ENCODE measurements at regions not wholly inside any gene's neighbourhood (a gene's known extent, or its start where the extent isn't known, plus 50 kb on each side); places are given as distances from the start of the nearest gene placed in this dataset.
A peak's percentile ranks its signal among the peaks of the same experiment; 100 is the strongest.
"Not testable (repeated sequence)": the region's sequence is repeated elsewhere in the genome, so short reads cannot be mapped to it uniquely, and the experiment has no call there.

GRCh38 chr3:75552095-75552494 is 112.0 kb upstream of the FRG2C start:
- peak; percentile 46 for TF ChIP-seq CTCF (IDR thresholded peaks at IDR 0.05; ENCODE audit: low read depth, low read length)
- DNase-seq (ENCODE audit: extremely low read depth, low read depth), result not testable (repeated sequence)

- not testable (repeated sequence) for DNase-seq (ENCODE audit: extremely low read depth, low read depth)
These were observed 99.7 kb upstream of the FRG2C start for GRCh38 chr3:75564427-75564826.

- DNase-seq (ENCODE audit: extremely low read depth, low read depth), result not testable (repeated sequence)
These were observed 91.8 kb upstream of the FRG2C start for GRCh38 chr3:75572303-75572702.

- DNase-seq (ENCODE audit: extremely low read depth, low read depth), result not testable (repeated sequence)
These were observed 85.0 kb upstream of the FRG2C start for GRCh38 chr3:75579091-75579490.

GRCh38 chr3:75579536-75579935 is 84.6 kb upstream of the FRG2C start:
- not testable (repeated sequence) for DNase-seq (ENCODE audit: extremely low read depth, low read depth)

GRCh38 chr3:75579981-75580782 is 83.9 kb upstream of the FRG2C start:
- not testable (repeated sequence) for DNase-seq (ENCODE audit: extremely low read depth, low read depth)

GRCh38 chr3:75582536-75582935 is 81.6 kb upstream of the FRG2C start:
- DNase-seq (ENCODE audit: extremely low read depth, low read depth), result not testable (repeated sequence)

GRCh38 chr3:75583116-75583515 is 81.0 kb upstream of the FRG2C start:
- not testable (repeated sequence) for DNase-seq (ENCODE audit: extremely low read depth, low read depth)

- not testable (repeated sequence) for DNase-seq (ENCODE audit: extremely low read depth, low read depth)
These were observed 76.4 kb upstream of the FRG2C start for GRCh38 chr3:75587695-75588094.

GRCh38 chr3:75590382-75590781 is 73.7 kb upstream of the FRG2C start:
- DNase-seq (ENCODE audit: extremely low read depth, low read depth), result not testable (repeated sequence)

- not testable (repeated sequence) for DNase-seq (ENCODE audit: extremely low read depth, low read depth)
- peak; percentile 9 for TF ChIP-seq CTCF (IDR thresholded peaks at IDR 0.05; ENCODE audit: low read depth, low read length)
These were observed 59.7 kb upstream of the FRG2C start for GRCh38 chr3:75604286-75604934.

- DNase-seq (ENCODE audit: extremely low read depth, low read depth), result not testable (repeated sequence)
These were observed 56.1 kb upstream of the FRG2C start for GRCh38 chr3:75607996-75608395.

- not testable (repeated sequence) for DNase-seq (ENCODE audit: extremely low read depth, low read depth)
These were observed 54.5 kb upstream of the FRG2C start for GRCh38 chr3:75609598-75609997.

GRCh38 chr3:75610773-75611172 is 53.4 kb upstream of the FRG2C start:
- no peak for TF ChIP-seq CTCF (IDR thresholded peaks at IDR 0.05; ENCODE audit: low read depth, low read length)
- no peak for DNase-seq (ENCODE audit: extremely low read depth, low read depth)

- DNase-seq (ENCODE audit: extremely low read depth, low read depth), result not testable (repeated sequence)
These were observed 52.2 kb upstream of the FRG2C start for GRCh38 chr3:75611724-75612460.

Data from AG09319 (cell line).